ENCODE measurements at regions not wholly inside any gene's neighbourhood (a gene's known extent, or its start where the extent isn't known, plus 50 kb on each side); places are given as distances from the start of the nearest gene placed in this dataset.

DNA sequence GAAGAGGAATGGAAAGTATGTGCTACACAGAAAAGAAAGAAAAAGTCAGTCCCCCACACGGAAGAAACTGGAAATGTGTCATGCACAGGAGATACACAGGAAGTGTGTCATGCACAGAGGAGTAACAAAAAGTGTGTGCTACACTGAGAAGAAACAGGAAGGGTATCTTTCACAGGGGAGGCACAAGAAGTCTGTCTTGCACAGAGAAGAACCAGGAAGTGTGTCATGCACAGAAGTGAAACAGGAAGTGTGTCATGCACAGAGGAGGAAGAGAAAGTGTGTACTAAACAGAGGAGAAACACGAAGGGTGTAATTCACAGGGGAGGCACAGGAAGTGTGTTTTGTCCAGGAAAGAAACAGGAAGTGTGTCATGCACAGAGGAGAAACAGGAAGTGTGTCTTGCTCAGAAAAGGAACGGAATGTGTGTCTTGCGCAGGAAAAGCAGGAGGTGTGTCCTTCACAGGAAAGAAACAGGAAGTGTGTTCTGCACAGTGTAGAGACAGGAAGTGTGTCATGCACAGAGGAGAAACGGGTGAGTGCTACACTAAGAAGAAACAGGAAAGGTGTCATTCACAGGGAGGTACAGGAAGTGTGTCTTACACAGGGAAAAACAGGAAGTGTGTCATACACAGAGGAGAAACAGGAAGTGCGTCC lies 527.2 kb upstream of the PRKX start:
- Histone ChIP-seq H2AFZ (ENCODE audit: low read depth, low read length) (no peak overlapping the region), H3K4me1 (replicated peaks in 1 of 2; ENCODE audit: control insufficient read depth in 2 of 2, insufficient read depth in 2 of 2, low read length in 2 of 2) (no peaks in the 10 kb centered on the region), H3K4me3 (no peak overlapping the region), H3K27ac (ENCODE audit: extremely low read depth, low read depth, low read length) (no peak overlapping the region), H4K20me1 (replicated peaks; ENCODE audit: control insufficient read depth, insufficient read depth, low read length) (no peaks in the 10 kb centered on the region), H3K9ac (ENCODE audit: insufficient read depth in 1 of 2, low read depth in 2 of 2, low read length in 2 of 2) (no peak overlapping the region), H3K9me1 (ENCODE audit: control insufficient read depth, insufficient read depth, low read length) (no peaks in the 10 kb centered on the region), H3K27me3 (ENCODE audit: control insufficient read depth in 2 of 2, insufficient read depth in 2 of 2, low read length in 2 of 2) (no peaks in the 10 kb centered on the region), H3K9me3 (replicated peaks; ENCODE audit: control insufficient read depth, insufficient read depth, low read depth, low read length) (no peaks in the 10 kb centered on the region; the same call in 1 of the 2 replicates), H3K4me2 (ENCODE audit: insufficient read depth, low read length) (no peak overlapping the region), H3K36me3 (ENCODE audit: control insufficient read depth, insufficient read depth, low read length) (no peaks in the 10 kb centered on the region), H3K79me2 (ENCODE audit: control insufficient read depth, insufficient read depth, low read length) (no peaks in the 10 kb centered on the region)
- ATAC-seq = no peak
- BruUV-seq (replicated peaks) = no TSS peak
- ChIA-PET POLR2A (no interaction called here), CTCF (ENCODE audit: low intra/inter-chr PET ratio) (no interaction called here)
- in situ Hi-C loops (cut with MboI) (no loop called here), intact Hi-C loops (cut with micrococcal nuclease) (no loop called here)
- DNase-seq (ENCODE audit: extremely low read depth in 1 of 4, low spot score in 3 of 4) = no peak
- WGBS (ENCODE audit: insufficient coverage, low coverage, missing lambda C conversion rate) = 0% methylated on average over 4 of the region's 6 CpGs
- no peak for FAIRE-seq
- TF ChIP-seq KLF10 (CRISPR knock-in tag; IDR thresholded peaks at IDR 0.05) = no peak
- no peak for TF ChIP-seq TRIM24 (IDR thresholded peaks at IDR 0.05)
- TF ChIP-seq SPI1 (IDR thresholded peaks at IDR 0.05; ENCODE audit: borderline replicate concordance, low read depth, low read length) = 0 out of 2 replicates have a peak, but pooled peaks have one; percentile 12
- TF ChIP-seq, protein P1, sequence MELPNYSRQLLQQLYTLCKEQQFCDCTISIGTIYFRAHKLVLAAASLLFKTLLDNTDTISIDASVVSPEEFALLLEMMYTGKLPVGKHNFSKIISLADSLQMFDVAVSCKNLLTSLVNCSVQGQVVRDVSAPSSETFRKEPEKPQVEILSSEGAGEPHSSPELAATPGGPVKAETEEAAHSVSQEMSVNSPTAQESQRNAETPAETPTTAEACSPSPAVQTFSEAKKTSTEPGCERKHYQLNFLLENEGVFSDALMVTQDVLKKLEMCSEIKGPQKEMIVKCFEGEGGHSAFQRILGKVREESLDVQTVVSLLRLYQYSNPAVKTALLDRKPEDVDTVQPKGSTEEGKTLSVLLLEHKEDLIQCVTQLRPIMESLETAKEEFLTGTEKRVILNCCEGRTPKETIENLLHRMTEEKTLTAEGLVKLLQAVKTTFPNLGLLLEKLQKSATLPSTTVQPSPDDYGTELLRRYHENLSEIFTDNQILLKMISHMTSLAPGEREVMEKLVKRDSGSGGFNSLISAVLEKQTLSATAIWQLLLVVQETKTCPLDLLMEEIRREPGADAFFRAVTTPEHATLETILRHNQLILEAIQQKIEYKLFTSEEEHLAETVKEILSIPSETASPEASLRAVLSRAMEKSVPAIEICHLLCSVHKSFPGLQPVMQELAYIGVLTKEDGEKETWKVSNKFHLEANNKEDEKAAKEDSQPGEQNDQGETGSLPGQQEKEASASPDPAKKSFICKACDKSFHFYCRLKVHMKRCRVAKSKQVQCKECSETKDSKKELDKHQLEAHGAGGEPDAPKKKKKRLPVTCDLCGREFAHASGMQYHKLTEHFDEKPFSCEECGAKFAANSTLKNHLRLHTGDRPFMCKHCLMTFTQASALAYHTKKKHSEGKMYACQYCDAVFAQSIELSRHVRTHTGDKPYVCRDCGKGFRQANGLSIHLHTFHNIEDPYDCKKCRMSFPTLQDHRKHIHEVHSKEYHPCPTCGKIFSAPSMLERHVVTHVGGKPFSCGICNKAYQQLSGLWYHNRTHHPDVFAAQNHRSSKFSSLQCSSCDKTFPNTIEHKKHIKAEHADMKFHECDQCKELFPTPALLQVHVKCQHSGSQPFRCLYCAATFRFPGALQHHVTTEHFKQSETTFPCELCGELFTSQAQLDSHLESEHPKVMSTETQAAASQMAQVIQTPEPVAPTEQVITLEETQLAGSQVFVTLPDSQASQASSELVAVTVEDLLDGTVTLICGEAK (IDR thresholded peaks at IDR 0.05) = peak; percentile 66
- TF ChIP-seq, protein P1 (CRISPR knock-in tag; IDR thresholded peaks at IDR 0.05) = no peak
- no peak for TF ChIP-seq POLR2AphosphoS5 (IDR thresholded peaks at IDR 0.05; ENCODE audit: control insufficient read depth, insufficient read depth, low read depth, low read length)
- peak; percentile 62 for TF ChIP-seq ELF1 (tag; IDR thresholded peaks at IDR 0.05)
- no peak for TF ChIP-seq MAFG (tag; conservative IDR thresholded peaks at IDR 0.05)
- TF ChIP-seq TFAP4 (CRISPR knock-in tag; IDR thresholded peaks at IDR 0.05; ENCODE audit: borderline replicate concordance) = no peak
- no peak for TF ChIP-seq CLOCK (CRISPR knock-in tag; IDR thresholded peaks at IDR 0.05; ENCODE audit: borderline replicate concordance)
